ENCODE measurements at regions not wholly inside any gene's neighbourhood (a gene's known extent, or its start where the extent isn't known, plus 50 kb on each side); places are given as distances from the start of the nearest gene placed in this dataset.
"Not testable (repeated sequence)": the region's sequence is repeated elsewhere in the genome, so short reads cannot be mapped to it uniquely, and the experiment has no call there.

DNA sequence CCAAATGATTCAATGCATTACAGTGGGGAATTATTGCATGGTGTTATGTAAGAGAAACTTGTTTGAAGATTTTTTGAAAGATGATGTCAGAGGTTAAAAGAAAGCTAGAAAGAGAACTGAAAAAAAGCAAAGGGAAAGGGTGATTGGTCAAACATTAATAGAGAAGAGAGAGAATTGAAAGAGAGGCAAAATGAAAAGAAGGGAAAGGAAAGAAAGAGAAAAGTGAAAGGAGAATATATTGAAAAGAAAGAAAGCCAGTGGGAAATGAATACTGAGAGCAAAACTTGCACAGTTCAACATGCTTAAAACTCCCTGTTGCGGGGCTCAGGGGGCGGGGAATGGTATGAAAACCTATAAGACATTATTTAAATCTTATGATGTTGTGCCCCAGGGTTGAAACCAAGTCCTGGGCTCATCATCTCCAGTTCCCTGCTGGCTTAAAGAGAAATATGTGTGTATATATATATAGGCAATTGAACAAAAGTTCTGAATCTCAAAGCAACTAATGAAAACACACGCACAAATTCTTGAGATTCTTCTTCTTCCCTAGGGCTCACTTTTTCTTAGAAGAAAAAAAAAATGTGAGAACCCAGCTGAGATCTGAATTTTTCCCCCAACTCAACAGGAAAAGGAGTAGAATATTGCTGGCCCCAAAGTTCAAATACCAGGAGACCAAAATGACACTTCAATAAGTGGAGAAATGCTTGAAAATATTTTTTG is 2045.9 kb upstream of the CELF4 start:
- no peak for DNase-seq

DNA sequence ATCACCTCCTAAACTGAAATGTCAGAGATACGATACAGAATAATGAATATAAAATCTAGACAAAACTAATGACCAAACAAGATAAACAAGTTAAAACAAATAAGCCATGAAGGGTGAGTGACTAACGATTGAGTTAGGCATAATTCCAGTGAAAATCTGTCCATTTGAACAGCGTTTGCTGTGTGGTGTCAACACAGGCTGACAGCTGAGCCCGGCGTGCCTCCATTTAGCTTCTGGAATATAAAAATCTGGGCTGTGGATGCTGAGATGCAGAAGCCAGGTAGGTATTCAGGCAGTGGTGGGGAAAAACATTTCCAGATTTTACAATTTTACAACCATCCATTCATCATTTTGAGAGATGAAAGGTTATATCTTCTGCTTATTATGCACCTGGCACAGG is 2041.4 kb upstream of the CELF4 start:
- no peak for DNase-seq

DNA sequence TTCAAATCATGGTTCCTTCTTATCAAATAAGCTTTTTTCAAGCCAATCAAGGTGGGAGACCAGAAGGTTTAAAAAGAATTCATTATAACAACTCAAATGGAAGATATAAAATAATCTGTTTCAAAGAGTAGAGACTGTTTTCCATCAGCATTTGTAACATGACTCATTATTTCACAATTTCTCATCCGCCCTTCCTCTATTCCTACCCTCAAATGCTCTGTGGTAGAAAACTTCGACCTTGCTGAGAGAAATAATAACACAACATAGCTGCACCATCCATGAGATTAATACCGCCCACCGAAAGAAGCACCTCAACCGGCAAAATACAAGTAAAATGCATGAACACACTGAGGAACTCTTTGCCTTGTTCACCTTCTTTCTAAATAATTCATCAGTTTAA is 2039.2 kb upstream of the CELF4 start:
- no peak for DNase-seq

DNA sequence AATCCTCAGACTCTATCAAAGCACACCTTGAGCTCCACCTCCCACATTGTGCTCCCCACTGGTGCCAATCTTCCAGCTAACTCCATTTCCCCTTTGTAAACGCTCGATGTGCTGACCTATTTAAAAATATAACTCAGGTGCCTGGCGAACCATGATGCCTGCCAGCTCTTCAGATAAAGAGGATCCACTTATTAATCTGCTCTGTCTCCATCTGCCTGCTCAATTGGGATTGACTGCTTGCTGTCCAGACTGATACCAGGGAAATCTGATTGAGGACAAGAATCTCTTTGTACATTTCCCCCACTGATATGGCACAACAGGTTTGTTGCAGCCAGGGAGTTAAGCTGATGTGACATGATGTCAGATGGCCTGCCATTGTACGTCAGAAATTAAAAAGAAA is 2036.5 kb upstream of the CELF4 start:
- DNase-seq, result no peak

DNA sequence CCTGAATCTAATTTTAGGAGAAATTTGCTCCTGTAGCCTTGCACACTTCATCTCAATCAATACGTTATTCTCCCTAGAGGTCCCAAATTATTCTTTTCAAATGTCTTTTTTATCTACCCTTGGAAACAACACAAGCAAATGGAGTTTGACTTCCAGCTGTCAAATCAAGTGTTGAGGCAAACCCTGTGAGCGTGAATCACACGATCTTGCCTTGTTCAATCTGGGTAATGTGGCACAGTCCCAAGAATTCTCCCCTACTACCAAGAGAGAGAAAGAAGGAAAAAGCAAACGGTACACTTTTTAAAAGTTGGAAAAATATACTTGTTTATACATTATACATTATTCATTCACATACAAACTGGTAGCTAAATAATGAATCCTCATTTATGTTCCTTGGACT is 2035.3 kb upstream of the CELF4 start:
- no peak for DNase-seq

DNA sequence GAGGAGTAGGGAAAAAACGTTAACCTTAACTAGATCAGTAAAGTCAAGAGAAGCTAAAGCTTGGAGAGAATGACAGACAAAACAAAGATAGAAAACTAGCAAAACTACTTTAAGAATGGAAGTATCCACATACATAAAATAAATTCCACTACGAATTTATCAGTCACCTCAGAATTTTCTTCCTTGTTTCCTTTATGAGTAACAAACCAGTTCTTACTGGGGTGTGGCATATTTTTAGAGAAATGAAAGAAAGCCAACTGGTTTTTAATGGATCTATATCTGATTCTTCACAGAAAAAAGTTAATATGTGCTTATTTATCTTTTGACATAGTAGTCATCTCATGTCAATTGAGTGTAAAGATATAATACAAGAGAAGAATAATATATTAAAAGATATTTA is 2033.7 kb upstream of the CELF4 start:
- no peak for DNase-seq

DNA sequence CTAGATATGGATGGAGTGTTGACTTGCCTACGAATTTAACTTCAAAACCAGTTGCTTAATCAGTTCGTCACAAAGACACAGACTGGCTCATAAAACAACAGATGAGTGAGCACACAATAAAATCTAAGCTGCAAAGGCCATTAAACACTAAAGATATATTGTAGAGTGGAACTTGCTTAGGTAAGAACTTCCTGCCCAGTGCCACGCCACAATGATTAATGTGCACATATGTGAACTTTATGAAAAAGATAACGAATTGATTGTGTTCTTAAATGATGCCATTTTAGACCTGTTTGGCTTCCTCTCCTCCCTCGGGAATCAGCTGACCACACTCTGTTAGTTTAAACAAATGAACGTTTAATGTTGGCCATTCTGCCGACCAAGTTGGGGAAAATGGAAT is 2031.3 kb upstream of the CELF4 start:
- no peak for DNase-seq

DNA sequence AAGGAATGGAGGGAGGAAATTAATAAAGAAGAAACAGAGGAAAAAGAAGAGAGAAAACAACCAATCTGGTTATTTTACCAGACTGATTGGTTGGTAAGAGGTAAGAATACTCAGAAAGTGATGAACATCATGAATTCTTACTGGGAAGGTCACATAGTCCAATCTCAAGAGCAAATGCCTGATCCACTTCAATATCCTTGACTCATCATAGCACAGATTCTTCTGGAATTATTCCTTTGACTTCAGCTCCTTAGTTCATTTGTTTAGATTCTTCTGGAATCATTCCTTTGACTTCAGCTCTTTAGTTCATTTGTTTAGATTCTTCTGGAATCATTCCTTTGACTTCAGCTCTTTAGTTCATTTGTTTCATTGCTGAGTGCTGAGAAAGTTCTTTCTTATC is 2030.6 kb upstream of the CELF4 start:
- no peak for DNase-seq

DNA sequence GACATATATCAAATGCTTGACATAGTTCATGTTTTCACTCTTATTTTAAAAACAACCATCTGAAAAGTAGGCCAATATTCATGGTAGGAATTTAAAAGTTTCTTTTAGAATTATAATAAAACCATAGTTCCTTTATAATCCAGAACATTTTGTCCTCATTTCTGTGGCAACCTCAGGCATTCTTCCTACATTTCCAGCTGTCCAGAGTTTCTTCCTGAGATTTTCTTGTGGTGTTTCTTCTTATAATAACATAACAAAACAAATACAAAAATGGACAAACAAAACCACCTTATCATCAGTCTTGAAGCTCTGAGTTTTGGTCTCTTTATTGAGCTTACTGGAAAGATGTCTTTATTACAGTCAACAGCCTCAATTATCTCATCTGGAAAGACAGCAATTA is 2028.6 kb upstream of the CELF4 start:
- no peak for DNase-seq

DNA sequence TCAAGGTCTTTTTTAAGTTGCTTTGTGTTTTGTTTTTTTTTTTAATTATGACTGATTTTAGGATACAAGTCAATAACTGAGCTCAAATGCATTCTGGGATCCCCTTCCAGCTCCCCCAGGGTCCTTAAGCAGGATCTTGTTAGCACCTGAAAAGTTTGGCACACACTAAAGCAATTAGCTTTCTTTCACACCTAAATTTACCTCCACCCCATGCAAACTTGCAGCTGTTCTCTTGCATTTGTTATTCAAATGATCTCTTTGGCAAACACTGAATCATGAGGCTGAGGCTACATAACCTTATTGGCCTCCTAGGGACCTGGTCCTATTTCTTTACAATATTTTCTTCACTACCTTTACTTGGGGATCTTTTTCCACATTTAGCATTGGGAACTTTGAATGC is 2026.1 kb upstream of the CELF4 start:
- peak; percentile 91 for DNase-seq

DNA sequence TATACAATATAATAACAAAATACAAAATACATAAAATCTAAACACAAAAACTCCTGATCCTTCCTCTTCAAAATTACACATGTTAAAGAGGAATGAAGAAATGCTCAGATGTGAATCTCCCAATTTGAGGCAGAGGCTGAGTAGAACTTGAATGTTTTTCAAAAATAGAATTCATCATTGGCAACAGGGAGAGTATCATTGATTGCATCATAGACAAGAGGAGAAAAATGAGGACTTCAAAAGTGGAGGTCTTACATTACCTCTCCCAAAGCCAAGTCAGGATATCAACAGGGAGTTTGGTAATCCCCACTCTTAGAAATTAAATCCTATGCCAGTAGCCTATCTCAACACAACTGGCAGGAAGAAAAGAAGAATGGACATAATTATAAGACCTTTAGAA is 2023.9 kb upstream of the CELF4 start:
- no peak for DNase-seq

DNA sequence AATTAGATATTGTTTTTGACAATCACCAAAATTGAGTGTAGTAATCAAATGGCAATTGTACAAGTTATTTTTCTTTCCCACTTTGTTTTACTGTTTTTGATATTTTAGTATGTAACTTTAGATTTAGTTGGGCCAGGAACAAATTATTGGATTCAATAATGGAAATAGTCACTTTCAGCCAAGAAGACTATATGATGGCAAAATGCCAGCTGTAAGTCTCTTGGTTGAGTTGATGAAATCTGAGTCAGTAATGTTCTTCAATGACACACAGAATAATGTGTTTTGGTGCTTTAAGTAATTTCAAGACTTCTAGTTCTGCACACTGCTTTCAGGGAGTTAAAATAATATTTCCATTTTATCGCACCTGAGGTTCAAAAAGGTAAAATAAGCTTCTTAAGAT is 2022.0 kb upstream of the CELF4 start:
- DNase-seq, result no peak

DNA sequence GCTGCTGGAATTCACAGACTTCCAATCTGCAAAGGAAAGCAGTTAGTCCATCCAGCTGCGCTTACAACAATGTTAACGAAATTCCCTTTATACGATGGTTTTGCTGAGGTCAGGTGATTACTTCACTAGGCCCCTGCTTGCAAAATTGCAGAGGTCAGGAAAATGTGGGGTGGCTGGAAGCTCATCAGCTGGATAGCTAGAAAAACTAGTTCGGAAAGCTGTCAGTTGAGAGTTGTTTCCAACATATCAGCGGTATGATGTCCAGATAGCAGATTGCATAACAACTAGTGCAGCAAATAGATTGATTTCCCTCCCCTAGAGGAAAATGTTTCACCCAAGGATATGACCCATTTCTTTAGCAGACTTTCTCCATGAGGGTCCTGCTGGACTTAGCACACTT is 2021.1 kb upstream of the CELF4 start:
- no peak for DNase-seq

DNA sequence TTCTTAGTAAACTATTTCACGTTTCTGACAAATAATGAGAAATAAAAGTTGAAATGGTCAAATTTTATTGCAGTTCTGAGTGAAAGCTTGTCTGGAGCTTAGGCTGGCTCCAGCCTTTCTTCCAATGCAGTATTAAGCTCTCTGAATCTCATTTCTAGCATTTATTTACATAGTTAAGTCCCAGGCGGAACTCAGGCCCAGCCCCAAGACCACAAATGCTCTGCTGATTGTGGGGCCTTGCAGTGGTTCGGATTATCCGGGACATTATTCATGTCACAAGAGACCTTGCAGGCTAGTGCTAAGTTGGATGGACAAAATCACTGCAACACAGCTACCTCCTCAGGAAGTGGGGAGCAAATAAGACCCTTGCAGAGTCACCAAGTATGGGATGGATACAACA is 2009.3 kb upstream of the CELF4 start:
- DNase-seq, result no peak

DNA sequence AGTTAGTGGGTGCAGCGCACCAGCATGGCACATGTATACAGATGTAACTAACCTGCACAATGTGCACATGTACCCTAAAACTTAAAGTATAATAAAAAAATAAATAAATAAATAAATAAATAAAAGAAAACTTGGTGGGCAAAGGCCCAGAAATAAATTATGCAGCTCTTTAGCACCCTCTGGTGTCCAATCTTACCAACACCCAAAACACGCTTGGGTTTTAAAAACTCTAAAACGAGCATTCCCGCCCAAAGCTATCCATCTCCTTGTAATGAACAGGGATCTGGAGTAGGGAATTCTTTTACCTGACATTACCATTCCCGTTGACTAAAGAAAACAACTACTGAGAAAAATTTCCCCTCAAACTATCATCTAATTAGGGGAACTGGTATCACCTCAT is 2005.9 kb upstream of the CELF4 start:
- peak; percentile 45 for DNase-seq

DNA sequence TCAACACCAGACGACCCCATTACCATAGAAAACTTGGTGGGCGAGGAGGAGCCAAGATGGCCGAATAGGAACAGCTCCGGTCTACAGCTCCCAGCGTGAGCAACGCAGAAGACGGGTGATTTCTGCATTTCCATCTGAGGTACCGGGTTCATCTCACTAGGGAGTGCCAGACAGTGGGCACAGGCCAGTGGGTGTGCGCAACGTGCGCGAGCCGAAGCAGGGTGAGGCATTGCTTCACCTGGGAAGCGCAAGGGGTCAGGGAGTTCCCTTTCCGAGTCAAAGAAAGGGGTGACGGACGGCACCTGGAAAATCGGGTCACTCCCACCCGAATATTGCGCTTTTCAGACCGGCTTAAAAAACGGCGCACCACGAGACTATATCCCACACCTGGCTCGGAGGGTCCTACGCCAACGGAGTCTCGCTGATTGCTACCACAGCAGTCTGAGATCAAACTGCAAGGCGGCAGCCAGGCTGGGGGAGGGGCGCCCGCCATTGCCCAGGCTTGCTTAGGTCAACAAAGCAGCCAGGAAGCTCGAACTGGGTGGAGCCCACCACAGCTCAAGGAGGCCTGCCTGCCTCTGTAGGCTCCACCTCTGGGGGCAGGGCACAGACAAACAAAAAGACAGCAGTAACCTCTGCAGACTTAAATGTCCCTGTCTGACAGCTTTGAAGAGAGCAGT is 2000.1 kb upstream of the CELF4 start:
- not testable (repeated sequence) for DNase-seq

DNA sequence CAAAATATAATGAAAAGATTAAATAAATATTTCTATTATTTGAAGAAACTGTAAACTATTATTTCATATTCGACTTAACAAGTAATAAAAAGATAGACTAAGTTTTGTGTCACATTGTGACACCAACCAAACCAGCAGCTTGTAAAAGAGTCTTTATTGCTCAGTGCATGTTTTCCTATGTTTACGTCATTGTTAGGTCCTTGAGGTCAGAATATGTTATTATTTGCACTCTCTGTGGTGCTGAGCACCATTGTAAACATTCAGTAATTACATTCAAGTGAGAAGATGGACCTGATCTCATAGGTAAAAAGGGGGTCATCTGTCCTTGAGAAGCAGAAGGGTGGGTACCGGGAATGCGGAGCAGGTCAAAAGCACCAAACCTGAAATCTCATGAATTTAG is 1999.1 kb upstream of the CELF4 start:
- no peak for DNase-seq

DNA sequence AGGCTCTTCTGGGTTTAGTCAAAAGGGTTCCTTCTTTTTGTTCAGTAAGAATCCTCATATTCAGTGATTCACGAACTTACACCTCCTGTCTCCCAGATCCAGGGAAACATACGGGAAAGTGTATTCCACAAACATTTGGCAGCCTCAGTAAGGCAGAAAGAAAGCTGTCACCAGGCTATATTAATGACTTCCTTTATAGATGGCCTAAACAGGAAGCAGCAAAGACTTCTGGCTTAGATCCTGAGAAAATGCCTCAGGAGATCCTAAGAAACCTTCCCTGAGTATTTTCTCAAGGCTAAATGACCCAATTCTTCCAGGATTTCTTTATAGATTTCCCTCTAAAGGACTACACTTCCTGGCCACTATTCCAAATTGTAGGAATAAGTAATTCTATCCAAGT is 1995.5 kb upstream of the CELF4 start:
- no peak for DNase-seq

DNA sequence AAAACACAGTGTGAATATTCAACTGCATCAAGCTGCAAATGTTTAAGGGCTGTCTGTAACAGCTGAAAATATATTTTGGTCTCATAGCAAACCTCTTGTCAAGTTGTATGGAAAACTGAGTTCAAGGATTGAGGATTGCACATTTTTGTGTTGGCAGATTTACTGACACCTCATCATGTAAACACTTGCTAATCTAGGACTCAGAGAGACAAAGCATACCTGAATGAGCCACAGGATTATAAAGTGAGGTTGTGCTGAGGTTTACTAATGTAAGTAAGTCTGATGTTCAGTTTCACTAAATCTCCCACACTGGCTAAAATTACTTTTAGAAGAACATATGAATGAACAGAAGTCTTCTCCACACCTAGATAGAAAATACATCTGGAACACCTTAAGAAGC is 1993.1 kb upstream of the CELF4 start:
- no peak for DNase-seq

DNA sequence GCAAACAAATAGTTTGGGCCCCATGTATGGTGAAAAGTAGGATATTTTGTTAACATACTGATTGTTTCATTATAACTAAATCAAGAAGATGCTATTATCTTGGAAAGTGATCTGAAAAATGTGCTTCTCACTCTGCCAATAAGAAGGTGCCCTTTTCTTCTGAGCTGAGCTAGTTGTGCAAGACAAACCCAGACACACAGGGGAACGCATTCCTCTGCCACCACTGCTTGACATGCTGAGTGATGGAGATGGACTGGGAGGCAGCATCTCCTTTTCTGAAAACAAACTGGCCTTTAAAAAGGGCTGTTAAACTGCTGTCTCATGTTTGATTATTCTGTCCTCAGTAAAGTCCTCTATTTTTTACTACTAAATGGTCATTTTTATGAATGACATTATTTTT is 1989.9 kb upstream of the CELF4 start:
- no peak for DNase-seq

DNA sequence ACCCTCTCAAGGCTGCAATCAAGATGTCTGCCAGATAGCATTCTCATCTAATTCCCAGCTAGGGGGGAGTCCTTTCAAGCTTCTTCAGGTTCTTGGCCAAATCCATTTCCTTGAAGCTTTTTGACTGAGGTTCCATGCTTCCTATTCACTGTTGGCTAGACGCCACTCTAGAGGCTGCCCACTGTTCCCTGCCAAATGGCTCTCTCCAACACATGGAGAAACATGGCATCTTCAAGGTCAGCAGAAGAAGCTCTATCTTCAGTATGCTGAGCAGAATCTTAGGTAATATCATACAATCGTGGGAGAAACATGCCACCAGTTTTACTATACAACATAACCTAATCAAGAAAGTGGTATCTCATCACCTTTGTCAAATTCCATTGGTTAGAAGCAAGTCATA is 1985.1 kb upstream of the CELF4 start:
- no peak for DNase-seq

DNA sequence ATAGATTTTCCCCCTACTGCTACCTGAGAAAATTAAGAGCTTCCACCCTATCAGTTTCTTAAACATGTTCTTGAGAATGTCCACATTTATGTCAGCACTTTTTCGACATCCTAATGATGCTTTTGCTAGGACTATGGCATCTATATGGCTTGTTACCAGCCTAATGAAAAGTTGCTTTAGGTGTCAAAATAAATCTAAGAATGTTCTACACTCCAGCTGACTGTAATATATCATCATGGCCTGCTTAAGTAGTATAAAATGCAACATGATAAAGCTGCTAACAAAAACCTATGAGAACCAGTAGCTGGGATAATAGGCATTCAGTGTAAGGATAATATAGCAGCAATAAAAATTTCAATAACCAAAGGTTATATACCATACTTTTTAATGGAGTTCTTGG is 1983.5 kb upstream of the CELF4 start:
- no peak for DNase-seq

DNA sequence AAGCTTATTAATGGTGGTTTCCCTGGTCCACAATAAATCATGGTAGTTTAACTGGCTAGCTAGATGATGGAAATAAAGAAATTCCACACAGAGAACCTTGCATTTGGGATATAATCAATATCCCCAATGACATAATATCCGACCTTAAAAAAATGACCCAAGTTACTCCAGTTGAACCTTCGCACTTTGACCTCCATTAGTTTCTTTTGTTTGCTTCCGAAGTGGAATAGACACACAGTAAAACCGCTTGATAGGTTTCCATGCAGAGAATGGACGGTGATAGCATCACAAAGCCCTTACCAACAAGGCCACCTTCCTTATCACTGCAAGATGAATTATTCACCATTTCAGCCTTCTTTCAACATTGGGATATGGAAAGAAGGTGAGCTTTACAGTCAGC is 1966.1 kb upstream of the CELF4 start:
- no peak for DNase-seq

DNA sequence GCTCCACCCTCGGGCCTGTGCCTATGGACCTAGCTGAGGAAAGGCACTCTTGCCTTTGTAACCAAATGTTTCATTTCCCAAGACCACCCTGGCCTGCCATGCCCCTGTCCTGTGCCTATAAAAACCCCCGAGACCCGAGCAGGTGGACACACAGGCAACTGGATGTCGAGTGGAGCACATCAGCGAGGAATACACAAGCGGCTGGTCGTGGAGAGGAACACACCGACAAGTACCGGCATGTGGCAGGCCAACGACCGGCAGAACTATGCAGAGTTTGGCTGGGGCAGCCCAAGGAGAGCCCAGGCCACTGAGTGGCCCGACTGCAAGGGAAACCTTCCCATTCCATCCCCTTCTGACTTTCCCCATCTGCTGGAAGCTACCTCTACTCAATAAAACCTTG is 1963.8 kb upstream of the CELF4 start:
- DNase-seq, result no peak

DNA sequence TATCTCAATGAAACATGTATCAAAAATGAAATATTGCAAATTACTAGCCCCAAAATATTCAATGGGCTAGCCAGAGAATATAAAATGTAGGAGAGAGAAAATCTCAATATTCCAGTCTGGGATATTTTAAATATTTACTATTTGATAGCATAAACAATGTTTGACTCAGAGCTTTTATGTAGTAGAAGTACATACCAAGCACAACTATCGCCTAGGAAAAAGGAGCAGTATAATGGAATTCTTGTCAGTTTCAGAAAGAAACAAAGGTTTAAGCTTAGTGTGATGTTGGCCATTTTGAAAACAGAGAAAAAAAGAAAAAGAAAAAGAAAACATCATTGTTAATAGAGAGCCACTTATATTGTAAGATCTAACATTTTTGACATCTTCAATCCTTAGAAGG is 1961.9 kb upstream of the CELF4 start:
- no peak for DNase-seq
